Neutrophil (primary cell): ENCODE measurements at regions not wholly inside any gene's neighbourhood (a gene's known extent, or its start where the extent isn't known, plus 50 kb on each side); places are given as distances from the start of the nearest gene placed in this dataset.

ENCODE experiments used
- H3K27ac ChIP-seq: fragments of 200-600 bp; sonication (generic); 2 replicates; pipeline ENCODE4 v1.5.1; 2016; ENCODE audit warnings: mild to moderate bottlenecking, moderate library complexity
- H3K27me3 ChIP-seq: fragments of 200-600 bp; sonication (generic); 2 replicates; pipeline ENCODE4 v1.6.0; 2016; ENCODE audit warnings: mild to moderate bottlenecking
- H3K36me3 ChIP-seq: fragments of 200-600 bp; sonication (generic); 2 replicates; pipeline ENCODE4 v1.5.1; 2017
- H3K4me1 ChIP-seq, 2 experiments: fragments of 200-600 bp in 1 of 2; sonication (generic) in 1 of 2; 1 replicate in 1 of 2; 2 replicates in 1 of 2; pipeline versions ENCODE4 v1.5.1 to v1.6.1; 2013 to 2016; ENCODE audit warnings: low read depth in 1 of 2, low read length in 1 of 2, mild to moderate bottlenecking in 1 of 2, moderate library complexity in 1 of 2; ENCODE audit not compliant: control insufficient read depth in 1 of 2, insufficient read depth in 1 of 2
- H3K4me3 ChIP-seq, 2 experiments: fragments of 200-600 bp in 1 of 2; sonication (generic) in 1 of 2; 1 replicate in 1 of 2; 2 replicates in 1 of 2; pipeline ENCODE4 v1.5.1; 2013 to 2016; ENCODE audit warnings: low read depth in 1 of 2, low read length in 1 of 2, mild to moderate bottlenecking in 1 of 2, moderate library complexity in 1 of 2
- H3K9me3 ChIP-seq: fragments of 200-600 bp; sonication (generic); 2 replicates; pipeline ENCODE4 v1.5.1; 2016
- CTCF ChIP-seq: fragments of 200-600 bp; sonication (generic); IDR thresholded peaks from 2 replicates; pipeline ENCODE4 v1.5.1; 2016; ENCODE audit warnings: antibody characterized with exemption

- H3K36me3 ChIP-seq, result no peaks in the 10 kb centered on the region
- H3K27me3 ChIP-seq, result no peaks in the 10 kb centered on the region
- TF ChIP-seq CTCF, result no peak
- H3K4me1 ChIP-seq, result no peaks in the 10 kb centered on the region
- H3K27ac ChIP-seq, result no peak overlapping the region
- H3K9me3 ChIP-seq, result no peaks in the 10 kb centered on the region
- no peak overlapping the region for H3K4me3 ChIP-seq
Measured at GRCh38 chr1:38179483-38179882, 132.9 kb upstream of the POU3F1 start.

GRCh38 chr1:38178216-38178615, 131.6 kb upstream of the POU3F1 start:
- no peak overlapping the region for H3K4me3 ChIP-seq
- TF ChIP-seq CTCF, result no peak
- H3K4me1 ChIP-seq, result peaks cover 0 to 9% of the 10 kb centered on the region in 2 experiments
- H3K27ac ChIP-seq, result no peak overlapping the region
- H3K27me3 ChIP-seq, result no peaks in the 10 kb centered on the region
- no peaks in the 10 kb centered on the region for H3K36me3 ChIP-seq
- H3K9me3 ChIP-seq, result no peaks in the 10 kb centered on the region

GRCh38 chr1:38175121-38175520, 128.5 kb upstream of the POU3F1 start:
- TF ChIP-seq CTCF, result no peak
- no peak overlapping the region for H3K4me3 ChIP-seq
- H3K9me3 ChIP-seq, result no peaks in the 10 kb centered on the region
- no peaks in the 10 kb centered on the region for H3K27me3 ChIP-seq
- no peaks in the 10 kb centered on the region for H3K36me3 ChIP-seq
- peaks cover 0 to 14% of the 10 kb centered on the region in 2 experiments for H3K4me1 ChIP-seq
- H3K27ac ChIP-seq, result no peak overlapping the region

- Histone ChIP-seq H3K36me3 (no peaks in the 10 kb centered on the region), H3K4me1 (peaks cover 0 to 14% of the 10 kb centered on the region in 2 experiments), H3K9me3 (no peaks in the 10 kb centered on the region), H3K4me3 (no peak overlapping the region), H3K27me3 (no peaks in the 10 kb centered on the region), H3K27ac (no peak overlapping the region)
- TF ChIP-seq CTCF, result no peak
Measured at GRCh38 chr1:38173848-38174247, 127.3 kb upstream of the POU3F1 start.

GRCh38 chr1:38173157-38173831, 126.7 kb upstream of the POU3F1 start:
- no peak overlapping the region for H3K4me3 ChIP-seq
- TF ChIP-seq CTCF, result no peak
- no peak overlapping the region for H3K27ac ChIP-seq
- H3K36me3 ChIP-seq, result no peaks in the 10 kb centered on the region
- H3K9me3 ChIP-seq, result no peaks in the 10 kb centered on the region
- peaks cover 0 to 14% of the 10 kb centered on the region in 2 experiments for H3K4me1 ChIP-seq
- H3K27me3 ChIP-seq, result no peaks in the 10 kb centered on the region
